OCI-LY7 (cell line): ENCODE measurements at regions not wholly inside any gene's neighbourhood (a gene's known extent, or its start where the extent isn't known, plus 50 kb on each side); places are given as distances from the start of the nearest gene placed in this dataset.

ENCODE experiments used
- EZH2phosphoT487 ChIP-seq: fragments of 200-600 bp; sonication (generic); IDR thresholded peaks from 2 replicates; pipeline ENCODE4 v1.6.1; 2018; ENCODE audit warnings: low read depth, borderline replicate concordance, mild to moderate bottlenecking, mixed run types, antibody characterized with exemption, low read length, moderate library complexity, mixed read lengths
- TF ChIP-seq, protein P1 (sequence below): fragments of 200-600 bp; sonication (generic); conservative IDR thresholded peaks from 2 replicates; pipeline ENCODE4 v1.5.1; 2014; ENCODE audit warnings: mild to moderate bottlenecking, antibody characterized with exemption, low read length, moderate library complexity, mixed read lengths

- TF ChIP-seq, protein P1, sequence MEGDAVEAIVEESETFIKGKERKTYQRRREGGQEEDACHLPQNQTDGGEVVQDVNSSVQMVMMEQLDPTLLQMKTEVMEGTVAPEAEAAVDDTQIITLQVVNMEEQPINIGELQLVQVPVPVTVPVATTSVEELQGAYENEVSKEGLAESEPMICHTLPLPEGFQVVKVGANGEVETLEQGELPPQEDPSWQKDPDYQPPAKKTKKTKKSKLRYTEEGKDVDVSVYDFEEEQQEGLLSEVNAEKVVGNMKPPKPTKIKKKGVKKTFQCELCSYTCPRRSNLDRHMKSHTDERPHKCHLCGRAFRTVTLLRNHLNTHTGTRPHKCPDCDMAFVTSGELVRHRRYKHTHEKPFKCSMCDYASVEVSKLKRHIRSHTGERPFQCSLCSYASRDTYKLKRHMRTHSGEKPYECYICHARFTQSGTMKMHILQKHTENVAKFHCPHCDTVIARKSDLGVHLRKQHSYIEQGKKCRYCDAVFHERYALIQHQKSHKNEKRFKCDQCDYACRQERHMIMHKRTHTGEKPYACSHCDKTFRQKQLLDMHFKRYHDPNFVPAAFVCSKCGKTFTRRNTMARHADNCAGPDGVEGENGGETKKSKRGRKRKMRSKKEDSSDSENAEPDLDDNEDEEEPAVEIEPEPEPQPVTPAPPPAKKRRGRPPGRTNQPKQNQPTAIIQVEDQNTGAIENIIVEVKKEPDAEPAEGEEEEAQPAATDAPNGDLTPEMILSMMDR: no peak
- no peak for TF ChIP-seq EZH2phosphoT487
These were observed 733.0 kb downstream of the TUSC7 start for GRCh38 chr3:117442566-117442965.
